ENCODE measurements at regions not wholly inside any gene's neighbourhood (a gene's known extent, or its start where the extent isn't known, plus 50 kb on each side); places are given as distances from the start of the nearest gene placed in this dataset.

DNA sequence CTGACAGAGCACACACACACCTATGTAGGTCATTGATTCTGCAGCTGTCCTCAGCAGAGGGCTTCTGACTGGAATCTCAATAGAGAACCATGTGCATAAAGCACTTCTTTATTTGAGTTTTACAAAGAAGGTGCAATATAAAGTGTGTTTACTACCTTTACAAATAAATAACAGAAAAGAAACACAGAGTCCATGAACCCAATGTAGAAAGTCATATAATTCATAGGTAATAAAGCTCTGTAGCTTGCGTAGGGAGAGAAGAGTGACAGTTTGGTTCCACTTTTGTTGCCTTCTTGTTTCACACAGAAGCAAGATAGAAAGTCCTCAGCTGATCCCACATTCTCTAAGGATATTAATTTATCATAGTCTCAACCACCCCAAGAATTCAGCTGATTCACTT lies 149.5 kb downstream of the GABRG2 start:
- TF ChIP-seq, protein P1, sequence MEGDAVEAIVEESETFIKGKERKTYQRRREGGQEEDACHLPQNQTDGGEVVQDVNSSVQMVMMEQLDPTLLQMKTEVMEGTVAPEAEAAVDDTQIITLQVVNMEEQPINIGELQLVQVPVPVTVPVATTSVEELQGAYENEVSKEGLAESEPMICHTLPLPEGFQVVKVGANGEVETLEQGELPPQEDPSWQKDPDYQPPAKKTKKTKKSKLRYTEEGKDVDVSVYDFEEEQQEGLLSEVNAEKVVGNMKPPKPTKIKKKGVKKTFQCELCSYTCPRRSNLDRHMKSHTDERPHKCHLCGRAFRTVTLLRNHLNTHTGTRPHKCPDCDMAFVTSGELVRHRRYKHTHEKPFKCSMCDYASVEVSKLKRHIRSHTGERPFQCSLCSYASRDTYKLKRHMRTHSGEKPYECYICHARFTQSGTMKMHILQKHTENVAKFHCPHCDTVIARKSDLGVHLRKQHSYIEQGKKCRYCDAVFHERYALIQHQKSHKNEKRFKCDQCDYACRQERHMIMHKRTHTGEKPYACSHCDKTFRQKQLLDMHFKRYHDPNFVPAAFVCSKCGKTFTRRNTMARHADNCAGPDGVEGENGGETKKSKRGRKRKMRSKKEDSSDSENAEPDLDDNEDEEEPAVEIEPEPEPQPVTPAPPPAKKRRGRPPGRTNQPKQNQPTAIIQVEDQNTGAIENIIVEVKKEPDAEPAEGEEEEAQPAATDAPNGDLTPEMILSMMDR (IDR thresholded peaks at IDR 0.05; ENCODE audit: poor library complexity) = no peak
- no peak for TF ChIP-seq EZH2 (IDR thresholded peaks at IDR 0.05; ENCODE audit: borderline replicate concordance)
